ENCODE measurements at regions not wholly inside any gene's neighbourhood (a gene's known extent, or its start where the extent isn't known, plus 50 kb on each side); places are given as distances from the start of the nearest gene placed in this dataset.
A peak's percentile ranks its signal among the peaks of the same experiment; 100 is the strongest.

DNA sequence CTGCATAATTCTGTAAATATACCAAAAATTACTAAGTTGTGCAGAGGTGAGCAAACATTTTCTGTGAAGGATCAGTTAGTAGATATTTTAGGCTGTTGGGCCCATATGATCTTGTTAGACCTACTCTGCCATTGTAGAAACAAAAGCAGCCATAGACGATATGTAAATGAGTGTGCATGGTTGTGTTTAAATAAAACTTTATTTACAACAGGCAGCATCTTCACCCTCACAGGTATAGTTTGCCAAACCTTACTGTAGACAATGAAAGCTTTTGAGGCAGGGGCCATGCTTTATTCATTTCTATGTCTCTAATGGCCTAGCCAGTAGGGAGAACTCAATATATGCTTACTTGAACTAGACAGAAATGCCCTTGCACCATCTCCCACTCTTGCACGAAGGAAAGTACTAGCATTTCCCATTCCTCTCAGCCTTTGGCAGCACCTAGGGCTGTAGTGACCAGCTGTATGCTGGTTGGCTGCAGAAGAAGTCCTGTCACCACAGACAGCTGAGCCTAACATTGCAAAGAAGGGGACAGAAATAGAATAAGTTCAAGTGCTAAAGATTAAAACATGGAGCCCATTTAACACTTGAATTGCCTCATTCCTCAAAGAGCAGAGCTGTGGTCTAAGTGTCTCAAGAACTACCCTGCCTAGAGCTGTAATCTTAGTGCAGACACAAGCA is 305.1 kb upstream of the MGAT5 start:
- TF ChIP-seq CTCF (IDR thresholded peaks at IDR 0.05; ENCODE audit: insufficient read depth, low read length, severe bottlenecking): no peak
- FAIRE-seq: no peak

DNA sequence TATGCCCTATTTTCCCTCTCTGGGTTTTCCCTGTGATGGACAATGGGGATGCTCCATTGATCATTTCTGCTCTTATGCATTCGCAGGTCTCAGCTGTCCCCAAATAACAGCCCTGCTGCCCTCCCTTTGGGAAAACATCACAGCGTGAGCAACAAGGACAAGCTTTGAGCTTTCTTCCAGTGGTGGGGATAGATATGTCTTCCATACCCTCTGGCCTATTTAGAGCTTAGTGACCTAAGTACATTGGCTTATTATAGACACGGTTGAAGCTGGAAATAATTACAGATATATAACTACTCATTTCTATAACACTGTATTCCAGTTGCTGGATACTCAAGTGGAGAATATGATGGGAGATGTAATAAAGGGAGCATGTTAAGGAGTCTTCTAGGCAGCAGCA is 304.3 kb upstream of the MGAT5 start:
- FAIRE-seq (no peak), DNase-seq (ENCODE audit: low read depth) (no peak)
- Histone ChIP-seq H3K4me3 (ENCODE audit: low read depth, low read length) (no peak overlapping the region), H3K36me3 (ENCODE audit: control insufficient read depth, insufficient read depth, low read length) (no peaks in the 10 kb centered on the region), H3K27me3 (ENCODE audit: control insufficient read depth, insufficient read depth, low read length) (no peaks in the 10 kb centered on the region)
- TF ChIP-seq CTCF (IDR thresholded peaks at IDR 0.05; ENCODE audit: insufficient read depth, low read length, severe bottlenecking): no peak

More for the DNA sequence above, 305.1 kb upstream of the MGAT5 start:
- Histone ChIP-seq H3K27me3 (ENCODE audit: control insufficient read depth, insufficient read depth, low read length) (no peaks in the 10 kb centered on the region), H3K4me3 (ENCODE audit: low read depth, low read length) (no peak overlapping the region), H3K36me3 (ENCODE audit: control insufficient read depth, insufficient read depth, low read length) (no peaks in the 10 kb centered on the region)
- no peak for DNase-seq (ENCODE audit: low read depth)

DNA sequence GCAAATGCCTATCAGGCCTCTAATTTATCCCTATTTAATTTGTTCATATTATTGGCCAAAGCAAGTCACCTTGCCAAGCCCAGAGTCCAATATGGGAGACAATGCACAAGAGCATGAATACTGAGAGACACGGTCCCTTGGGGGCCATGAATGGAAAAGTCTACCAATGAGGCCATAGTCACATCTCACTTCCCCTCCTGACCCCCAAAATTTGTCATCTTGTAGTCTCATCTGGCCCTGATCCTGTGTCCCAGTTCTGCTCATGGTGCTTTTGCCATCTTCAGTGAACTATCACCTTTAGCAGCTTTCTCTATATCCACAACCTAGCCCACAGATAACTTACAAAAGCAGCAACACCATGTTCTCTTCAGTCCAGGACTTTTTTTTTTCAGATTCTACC is 302.7 kb upstream of the MGAT5 start:
- Histone ChIP-seq H3K27me3 (ENCODE audit: control insufficient read depth, insufficient read depth, low read length) (no peaks in the 10 kb centered on the region), H3K4me3 (ENCODE audit: low read depth, low read length) (no peak overlapping the region), H3K36me3 (ENCODE audit: control insufficient read depth, insufficient read depth, low read length) (no peaks in the 10 kb centered on the region)
- DNase-seq (ENCODE audit: low read depth) (no peak), FAIRE-seq (peak; percentile 7)
- TF ChIP-seq CTCF (IDR thresholded peaks at IDR 0.05; ENCODE audit: insufficient read depth, low read length, severe bottlenecking): no peak

- no peak for DNase-seq (ENCODE audit: low read depth)
- no peak for FAIRE-seq
- TF ChIP-seq CTCF (IDR thresholded peaks at IDR 0.05; ENCODE audit: insufficient read depth, low read length, severe bottlenecking): no peak
- Histone ChIP-seq H3K27me3 (ENCODE audit: control insufficient read depth, insufficient read depth, low read length) (peaks cover 1% of the 10 kb centered on the region), H3K4me3 (ENCODE audit: low read depth, low read length) (no peak overlapping the region), H3K36me3 (ENCODE audit: control insufficient read depth, insufficient read depth, low read length) (no peaks in the 10 kb centered on the region)
Measured at GRCh38 chr2:133952420-133952819, 301.5 kb upstream of the MGAT5 start.

DNA sequence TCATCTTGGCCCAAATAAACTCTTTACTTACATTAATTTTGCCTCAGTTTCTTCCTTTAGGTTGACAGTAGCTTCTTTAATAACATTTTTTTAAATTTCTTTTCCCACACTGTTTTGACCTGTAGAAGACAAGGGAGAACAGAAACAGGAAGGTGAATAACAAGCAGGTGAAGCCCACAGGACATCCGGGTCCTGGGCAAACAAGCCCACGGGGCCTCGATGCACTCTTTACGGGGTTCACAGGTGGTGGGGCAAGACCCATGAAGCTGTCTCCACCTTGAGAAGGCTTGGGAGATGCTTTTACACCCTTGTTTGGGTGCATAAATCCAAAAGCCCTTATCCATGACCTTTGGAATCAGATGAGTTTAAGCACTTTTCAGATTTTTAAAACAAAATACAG is 301.0 kb upstream of the MGAT5 start:
- peaks cover 1% of the 10 kb centered on the region for H3K27me3 ChIP-seq (ENCODE audit: control insufficient read depth, insufficient read depth, low read length)
- FAIRE-seq (no peak), DNase-seq (ENCODE audit: low read depth) (no peak)
- H3K4me3 ChIP-seq (ENCODE audit: low read depth, low read length): no peak overlapping the region
- TF ChIP-seq CTCF (IDR thresholded peaks at IDR 0.05; ENCODE audit: insufficient read depth, low read length, severe bottlenecking): no peak
- no peaks in the 10 kb centered on the region for H3K36me3 ChIP-seq (ENCODE audit: control insufficient read depth, insufficient read depth, low read length)

DNA sequence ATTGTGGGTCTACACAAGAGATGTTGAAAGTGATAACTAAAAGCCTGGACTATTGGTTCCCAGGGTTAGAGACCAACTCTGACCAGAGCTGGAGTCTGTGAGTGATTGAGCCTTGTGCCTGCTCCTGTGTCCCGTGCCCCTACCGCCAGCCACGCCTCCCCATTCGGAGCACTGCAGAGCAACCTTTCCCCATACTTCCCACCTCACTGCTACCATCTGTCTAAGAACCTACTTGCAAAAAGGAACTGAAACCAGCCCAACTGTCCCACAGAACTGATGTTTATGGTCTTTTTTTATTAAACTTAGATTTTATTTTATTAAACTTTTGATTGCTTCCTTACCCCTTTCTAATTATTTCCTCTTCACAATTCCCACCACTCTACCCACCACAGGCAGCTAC is 300.3 kb upstream of the MGAT5 start:
- DNase-seq (ENCODE audit: low read depth): no peak
- no peak overlapping the region for H3K4me3 ChIP-seq (ENCODE audit: low read depth, low read length)
- no peak for FAIRE-seq
- no peak for TF ChIP-seq CTCF (IDR thresholded peaks at IDR 0.05; ENCODE audit: insufficient read depth, low read length, severe bottlenecking)
- peaks cover 1% of the 10 kb centered on the region for H3K27me3 ChIP-seq (ENCODE audit: control insufficient read depth, insufficient read depth, low read length)
- H3K36me3 ChIP-seq (ENCODE audit: control insufficient read depth, insufficient read depth, low read length): no peaks in the 10 kb centered on the region

Measured in bronchial epithelial cell (primary cell).